Natural killer cell (primary cell): ENCODE measurements at regions not wholly inside any gene's neighbourhood (a gene's known extent, or its start where the extent isn't known, plus 50 kb on each side); places are given as distances from the start of the nearest gene placed in this dataset.

Source experiments
- ATAC-seq, 3 donors: fragments of 150-1000 bp in 2 of 3; fragments of 200-7000 bp in 1 of 3; cut with Tn5 transposase; 1 replicate in 1 of 3; 2 replicates in 2 of 3; pipeline ENCODE4 v1.10.0; 2021; ENCODE audit warnings: mild to moderate bottlenecking in 2 of 3, moderate library complexity in 2 of 3
- DNase-seq, 2 donors: peaks; one replicate each; pipeline versions ENCODE4 v3.0.0 to v3.0.0-alpha.2; 2013 to 2021; ENCODE audit warnings: mixed read lengths in 1 of 2
- H3K27ac ChIP-seq: one replicate; pipeline ENCODE4 v1.5.1; 2013; ENCODE audit warnings: mild to moderate bottlenecking, low read length
- H3K27me3 ChIP-seq: one replicate; pipeline ENCODE4 v1.6.1; 2013; ENCODE audit warnings: low read length; ENCODE audit not compliant: control insufficient read depth, insufficient read depth
- H3K36me3 ChIP-seq: one replicate; pipeline ENCODE4 v1.6.1; 2013; ENCODE audit warnings: low read length; ENCODE audit not compliant: control insufficient read depth, insufficient read depth
- H3K4me1 ChIP-seq: one replicate; pipeline ENCODE4 v1.6.1; 2013; ENCODE audit warnings: low read length; ENCODE audit not compliant: control insufficient read depth, insufficient read depth
- H3K4me3 ChIP-seq: one replicate; pipeline ENCODE4 v1.5.1; 2013; ENCODE audit warnings: low read length
- H3K9me3 ChIP-seq: one replicate; pipeline ENCODE4 v1.6.1; 2013; ENCODE audit warnings: low read length; ENCODE audit not compliant: control insufficient read depth, insufficient read depth
- H3K27ac Mint-ChIP-seq, 2 donors: one replicate each; pipeline ENCODE4 v1.8.0; 2022; ENCODE audit warnings: mild to moderate bottlenecking in 2 of 2, mixed read lengths in 2 of 2, moderate library complexity in 1 of 2
- H3K27me3 Mint-ChIP-seq, 2 donors: one replicate each; pipeline ENCODE4 v1.8.0; 2022; ENCODE audit warnings: low read depth in 2 of 2, mixed read lengths in 2 of 2
- H3K36me3 Mint-ChIP-seq: one replicate; pipeline ENCODE4 v1.8.0; 2022; ENCODE audit warnings: mixed read lengths
- H3K4me1 Mint-ChIP-seq, 2 donors: one replicate each; pipeline ENCODE4 v1.8.0; 2022; ENCODE audit warnings: mixed read lengths in 2 of 2
- H3K4me3 Mint-ChIP-seq: one replicate; pipeline ENCODE4 v1.8.0; 2022; ENCODE audit warnings: mild to moderate bottlenecking, moderate library complexity, mixed read lengths
- H3K9me3 Mint-ChIP-seq, 2 donors: one replicate each; pipeline ENCODE4 v1.8.0; 2022; ENCODE audit warnings: mixed read lengths in 2 of 2
- WGBS: methylation state at CpG from one replicate; pipeline ENCODE4 v1.1.7; 2013; ENCODE audit warnings: missing lambda C conversion rate; ENCODE audit not compliant: insufficient coverage; 5-methylcytosine and 5-hydroxymethylcytosine counted together
- intact Hi-C: fragments of 100-400 bp; cut with micrococcal nuclease; formaldehyde crosslinking; loops from one replicate; pipeline ENCODE4 v1.14.2; 2022
- TF ChIP-seq, protein P1 (sequence below): fragments of 200-600 bp; IDR thresholded peaks from one replicate; pipeline ENCODE4 v1.8.0; 2022; ENCODE audit warnings: antibody characterized with exemption

DNA sequence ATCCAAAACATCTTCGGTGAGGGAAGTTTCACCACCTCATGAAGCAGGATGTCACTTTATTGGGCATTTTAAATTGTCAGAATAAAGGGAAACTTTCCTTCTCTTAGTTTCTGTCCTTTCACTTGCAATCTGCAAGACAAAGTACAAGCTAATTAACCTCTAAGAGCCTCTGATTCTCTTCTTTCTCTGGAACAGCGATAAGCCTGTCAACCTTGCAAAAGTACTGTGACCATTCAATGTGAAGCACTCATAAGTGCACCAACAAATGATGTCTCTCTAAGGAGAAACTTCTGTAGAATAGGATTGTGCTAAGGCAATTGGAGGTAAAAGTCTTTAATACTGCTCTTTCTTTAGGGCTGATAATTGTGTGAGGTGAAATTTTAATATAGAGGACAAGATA, 1622.3 kb downstream of the CDH8 start:
- peaks cover 19 to 20% of the 10 kb centered on the region in 2 donors for H3K9me3 Mint-ChIP-seq
- no peak overlapping the region for H3K27ac Mint-ChIP-seq
- Histone ChIP-seq H3K27me3 (no peaks in the 10 kb centered on the region), H3K4me3 (no peak overlapping the region), H3K36me3 (no peaks in the 10 kb centered on the region), H3K9me3 (peaks cover 2% of the 10 kb centered on the region), H3K27ac (no peak overlapping the region), H3K4me1 (no peaks in the 10 kb centered on the region)
- no peaks in the 10 kb centered on the region for H3K27me3 Mint-ChIP-seq
- intact Hi-C loops: no loop called here
- TF ChIP-seq, protein P1, sequence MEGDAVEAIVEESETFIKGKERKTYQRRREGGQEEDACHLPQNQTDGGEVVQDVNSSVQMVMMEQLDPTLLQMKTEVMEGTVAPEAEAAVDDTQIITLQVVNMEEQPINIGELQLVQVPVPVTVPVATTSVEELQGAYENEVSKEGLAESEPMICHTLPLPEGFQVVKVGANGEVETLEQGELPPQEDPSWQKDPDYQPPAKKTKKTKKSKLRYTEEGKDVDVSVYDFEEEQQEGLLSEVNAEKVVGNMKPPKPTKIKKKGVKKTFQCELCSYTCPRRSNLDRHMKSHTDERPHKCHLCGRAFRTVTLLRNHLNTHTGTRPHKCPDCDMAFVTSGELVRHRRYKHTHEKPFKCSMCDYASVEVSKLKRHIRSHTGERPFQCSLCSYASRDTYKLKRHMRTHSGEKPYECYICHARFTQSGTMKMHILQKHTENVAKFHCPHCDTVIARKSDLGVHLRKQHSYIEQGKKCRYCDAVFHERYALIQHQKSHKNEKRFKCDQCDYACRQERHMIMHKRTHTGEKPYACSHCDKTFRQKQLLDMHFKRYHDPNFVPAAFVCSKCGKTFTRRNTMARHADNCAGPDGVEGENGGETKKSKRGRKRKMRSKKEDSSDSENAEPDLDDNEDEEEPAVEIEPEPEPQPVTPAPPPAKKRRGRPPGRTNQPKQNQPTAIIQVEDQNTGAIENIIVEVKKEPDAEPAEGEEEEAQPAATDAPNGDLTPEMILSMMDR: no peak
- 58% methylated on average over 2 of the region's 2 CpGs for WGBS
- DNase-seq (no peak), ATAC-seq (no peak)
- no peaks in the 10 kb centered on the region for H3K4me1 Mint-ChIP-seq
- no peak overlapping the region for H3K4me3 Mint-ChIP-seq
- H3K36me3 Mint-ChIP-seq: no peaks in the 10 kb centered on the region

DNA sequence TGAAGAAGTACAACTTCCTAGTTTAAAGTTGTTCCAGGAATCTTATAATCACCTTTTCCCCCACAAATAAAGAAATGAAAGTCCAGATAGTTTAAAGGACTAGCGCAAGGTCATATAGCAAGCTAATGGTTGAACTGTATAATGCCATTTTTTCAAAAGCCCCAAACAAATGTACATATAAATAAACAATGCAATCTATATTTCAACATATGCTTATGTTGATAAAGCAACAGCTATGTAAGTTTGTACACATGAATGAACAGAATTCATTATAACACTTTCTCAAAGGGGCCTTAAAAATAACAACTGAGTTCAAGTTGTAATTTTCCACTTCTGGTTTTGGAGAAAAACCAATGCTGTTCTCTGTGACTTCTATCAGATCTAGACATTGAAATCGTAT, 1628.6 kb downstream of the CDH8 start:
- no peaks in the 10 kb centered on the region for H3K4me1 ChIP-seq
- no peak overlapping the region for H3K4me3 ChIP-seq
- TF ChIP-seq, protein P1: no peak
- no peak overlapping the region for H3K27ac ChIP-seq
- DNase-seq: no peak
- Mint-ChIP-seq H3K36me3 (no peaks in the 10 kb centered on the region), H3K4me1 (no peaks in the 10 kb centered on the region), H3K4me3 (no peak overlapping the region), H3K9me3 (peaks cover 21 to 28% of the 10 kb centered on the region in 2 donors), H3K27ac (no peak overlapping the region), H3K27me3 (no peaks in the 10 kb centered on the region)
- H3K36me3 ChIP-seq: no peaks in the 10 kb centered on the region
- H3K9me3 ChIP-seq: peaks cover 2% of the 10 kb centered on the region
- no peak for ATAC-seq
- 50% methylated on average over 1 of the region's 2 CpGs for WGBS
- no peaks in the 10 kb centered on the region for H3K27me3 ChIP-seq
- intact Hi-C loops: no loop called here

- ATAC-seq (no peak), DNase-seq (no peak)
- intact Hi-C loops: no loop called here
- H3K9me3 ChIP-seq: peaks cover 2% of the 10 kb centered on the region
- Mint-ChIP-seq H3K27me3 (no peaks in the 10 kb centered on the region), H3K36me3 (no peaks in the 10 kb centered on the region), H3K4me3 (no peak overlapping the region), H3K9me3 (peaks cover 16 to 24% of the 10 kb centered on the region in 2 donors), H3K4me1 (no peaks in the 10 kb centered on the region), H3K27ac (no peak overlapping the region)
- WGBS: 91% methylated on average over 4 of the region's 4 CpGs
- TF ChIP-seq, protein P1: no peak
- H3K27ac ChIP-seq: no peak overlapping the region
- no peak overlapping the region for H3K4me3 ChIP-seq
- no peaks in the 10 kb centered on the region for H3K4me1 ChIP-seq
- no peaks in the 10 kb centered on the region for H3K36me3 ChIP-seq
- H3K27me3 ChIP-seq: no peaks in the 10 kb centered on the region
These were observed 1629.2 kb downstream of the CDH8 start for GRCh38 chr16:60407034-60407433.

GRCh38 chr16:60405286-60405685, 1631.0 kb downstream of the CDH8 start:
- ATAC-seq (no peak), DNase-seq (no peak)
- Histone ChIP-seq H3K27ac (no peak overlapping the region), H3K9me3 (peaks cover under 1% of the 10 kb centered on the region), H3K36me3 (no peaks in the 10 kb centered on the region), H3K27me3 (no peaks in the 10 kb centered on the region), H3K4me3 (no peak overlapping the region), H3K4me1 (no peaks in the 10 kb centered on the region)
- Mint-ChIP-seq H3K27me3 (no peaks in the 10 kb centered on the region), H3K4me3 (no peak overlapping the region), H3K9me3 (peaks cover 19 to 31% of the 10 kb centered on the region in 2 donors), H3K4me1 (no peaks in the 10 kb centered on the region), H3K27ac (no peak overlapping the region), H3K36me3 (no peaks in the 10 kb centered on the region)
- TF ChIP-seq, protein P1: no peak
- WGBS: 100% methylated on average over 1 of the region's 2 CpGs
- intact Hi-C loops: no loop called here
